Stomach (tissue), 8 donors: ENCODE measurements at regions not wholly inside any gene's neighbourhood (a gene's known extent, or its start where the extent isn't known, plus 50 kb on each side); places are given as distances from the start of the nearest gene placed in this dataset.

Experiments
- DNase-seq, 2 donors: peaks; one replicate each; pipeline versions ENCODE4 v3.0.0 to v3.0.0-alpha.2; 2013 to 2019
- H3K27ac ChIP-seq, 5 donors: fragments of 200-600 bp in 4 of 5; sonication (generic) in 4 of 5; one replicate each; pipeline ENCODE4 v1.5.1; 2013 to 2019; ENCODE audit warnings: mild to moderate bottlenecking in 1 of 5, moderate library complexity in 1 of 5
- H3K27me3 ChIP-seq, 3 donors: fragments of 200-600 bp; sonication (generic); one replicate each; pipeline ENCODE4 v1.5.1; 2017 to 2019; ENCODE audit warnings: mixed run types in 1 of 3
- H3K36me3 ChIP-seq, 4 donors: fragments of 200-600 bp; sonication (generic); 1 replicate in 3 of 4; 2 replicates in 1 of 4; pipeline ENCODE4 v1.5.1; 2016 to 2019
- H3K4me1 ChIP-seq, 4 donors: fragments of 200-600 bp; sonication (generic); one replicate each; pipeline ENCODE4 v1.5.1; 2016 to 2019
- H3K4me3 ChIP-seq, 4 donors: fragments of 200-600 bp; sonication (generic) in 3 of 4; one replicate each; pipeline ENCODE4 v1.5.1; 2016 to 2019; ENCODE audit warnings: mild to moderate bottlenecking in 1 of 4
- H3K9me3 ChIP-seq, 4 donors: fragments of 200-600 bp; sonication (generic); one replicate each; pipeline ENCODE4 v1.5.1; 2016 to 2019
- EP300 ChIP-seq: sonication (generic); formaldehyde crosslinking; IDR thresholded peaks from one replicate; pipeline ENCODE4 v1.6.1; 2017; ENCODE audit warnings: antibody characterized with exemption
- POLR2A ChIP-seq, 4 donors: fragments of 450-650 bp; IDR thresholded peaks; one replicate each; pipeline ENCODE4 v1.6.1; 2016; ENCODE audit warnings: antibody characterized with exemption in 4 of 4, control low read depth in 2 of 4, mild to moderate bottlenecking in 1 of 4, moderate library complexity in 1 of 4
- POLR2AphosphoS5 ChIP-seq, 3 donors: sonication (generic); formaldehyde crosslinking; IDR thresholded peaks; one replicate each; pipeline ENCODE4 v1.6.1; 2016; ENCODE audit warnings: antibody characterized with exemption in 3 of 3
- WGBS, 5 donors: extraction: QIAGEN DNeasy Blood & Tissue Kit in 3 of 5; methylation state at CpG; one replicate each; pipeline versions ENCODE4 v1.1.5 to v1.1.7; 2013 to 2018; 5-methylcytosine and 5-hydroxymethylcytosine counted together
- intact Hi-C: fragments of 100-400 bp; cut with DNase I; formaldehyde crosslinking; loops from one replicate; pipeline ENCODE4 v1.15.1; 2023; ENCODE audit warnings: low total_unique reads
- TF ChIP-seq, protein P1 (sequence below), 7 experiments: fragments of 450-650 bp in 4 of 7; fragments of 200-600 bp in 3 of 7; sonication (generic) in 3 of 7; IDR thresholded peaks; one replicate each; pipeline ENCODE4 v1.5.1; 2016 to 2019; ENCODE audit warnings: antibody characterized with exemption in 7 of 7, control low read depth in 2 of 7, mild to moderate bottlenecking in 1 of 7
- donor health status: healthy with polysubstance abuse.
- donor health status: Bipolar disorder and iron deficiency.
- donor health status: healthy.

DNA sequence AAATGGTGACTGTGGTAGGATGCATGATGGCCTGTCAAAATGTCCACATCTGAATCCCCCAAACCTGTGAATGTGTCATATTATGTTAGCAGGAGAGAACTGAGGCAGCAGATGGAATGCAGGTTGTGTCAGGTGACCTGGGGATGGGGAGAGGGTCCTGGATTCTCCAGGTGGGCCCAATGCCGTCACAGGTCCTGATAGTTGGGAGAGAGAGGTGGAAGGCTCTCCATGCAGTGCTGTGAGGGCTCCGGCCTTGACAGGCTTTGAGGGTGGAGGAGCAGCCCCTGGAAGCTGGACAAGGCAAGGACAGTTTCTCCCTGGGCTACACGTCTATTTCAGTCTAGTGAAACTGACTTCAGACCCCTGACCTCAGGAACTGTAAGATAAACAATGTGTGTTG, 330.9 kb upstream of the ZNF32 start:
- H3K4me3 ChIP-seq: no peak overlapping the region
- intact Hi-C loops: no loop called here
- H3K27me3 ChIP-seq: no peaks in the 10 kb centered on the region
- DNase-seq: no peak
- H3K9me3 ChIP-seq: no peaks in the 10 kb centered on the region
- H3K27ac ChIP-seq: no peak overlapping the region
- no peaks in the 10 kb centered on the region for H3K4me1 ChIP-seq
- no peaks in the 10 kb centered on the region for H3K36me3 ChIP-seq
- WGBS, 5 donors: 77 to 86% (median 83%) methylated on average over 3 of the region's 3 CpGs
- TF ChIP-seq POLR2AphosphoS5 (IDR thresholded peaks at IDR 0.05) (no peak), POLR2A (IDR thresholded peaks at IDR 0.05) (no peak), EP300 (no peak)
- TF ChIP-seq, protein P1, sequence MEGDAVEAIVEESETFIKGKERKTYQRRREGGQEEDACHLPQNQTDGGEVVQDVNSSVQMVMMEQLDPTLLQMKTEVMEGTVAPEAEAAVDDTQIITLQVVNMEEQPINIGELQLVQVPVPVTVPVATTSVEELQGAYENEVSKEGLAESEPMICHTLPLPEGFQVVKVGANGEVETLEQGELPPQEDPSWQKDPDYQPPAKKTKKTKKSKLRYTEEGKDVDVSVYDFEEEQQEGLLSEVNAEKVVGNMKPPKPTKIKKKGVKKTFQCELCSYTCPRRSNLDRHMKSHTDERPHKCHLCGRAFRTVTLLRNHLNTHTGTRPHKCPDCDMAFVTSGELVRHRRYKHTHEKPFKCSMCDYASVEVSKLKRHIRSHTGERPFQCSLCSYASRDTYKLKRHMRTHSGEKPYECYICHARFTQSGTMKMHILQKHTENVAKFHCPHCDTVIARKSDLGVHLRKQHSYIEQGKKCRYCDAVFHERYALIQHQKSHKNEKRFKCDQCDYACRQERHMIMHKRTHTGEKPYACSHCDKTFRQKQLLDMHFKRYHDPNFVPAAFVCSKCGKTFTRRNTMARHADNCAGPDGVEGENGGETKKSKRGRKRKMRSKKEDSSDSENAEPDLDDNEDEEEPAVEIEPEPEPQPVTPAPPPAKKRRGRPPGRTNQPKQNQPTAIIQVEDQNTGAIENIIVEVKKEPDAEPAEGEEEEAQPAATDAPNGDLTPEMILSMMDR (IDR thresholded peaks at IDR 0.05): no peak

DNA sequence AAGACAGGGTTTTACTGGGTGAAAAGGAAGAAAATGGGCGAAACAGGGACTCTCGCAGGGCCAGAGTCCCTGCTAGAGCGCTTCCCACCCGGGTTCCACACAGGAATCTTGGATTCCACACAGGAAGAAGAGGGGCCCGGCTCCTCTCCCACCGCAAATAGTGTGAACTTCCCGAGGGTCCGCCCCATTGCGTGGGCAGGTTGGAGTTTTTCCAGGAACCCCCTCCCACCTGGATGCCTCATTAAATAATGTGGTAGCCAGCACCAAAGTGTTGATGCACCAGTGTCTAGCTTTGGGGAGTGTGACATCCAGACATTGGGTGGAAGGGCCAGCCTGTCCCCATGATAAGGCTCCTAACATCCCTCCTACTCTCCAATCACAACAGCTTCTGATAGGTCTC, 330.3 kb upstream of the ZNF32 start:
- TF ChIP-seq EP300 (no peak), POLR2A (IDR thresholded peaks at IDR 0.05) (no peak), POLR2AphosphoS5 (IDR thresholded peaks at IDR 0.05) (no peak)
- TF ChIP-seq, protein P1 (IDR thresholded peaks at IDR 0.05): no peak
- Histone ChIP-seq H3K27ac (no peak overlapping the region), H3K9me3 (no peaks in the 10 kb centered on the region), H3K36me3 (no peaks in the 10 kb centered on the region), H3K4me3 (no peak overlapping the region), H3K4me1 (no peaks in the 10 kb centered on the region), H3K27me3 (no peaks in the 10 kb centered on the region)
- WGBS, 5 donors: 93 to 97% (median 96%) methylated on average over 9 of the region's 9 CpGs
- intact Hi-C loops: no loop called here
- DNase-seq: no peak

DNA sequence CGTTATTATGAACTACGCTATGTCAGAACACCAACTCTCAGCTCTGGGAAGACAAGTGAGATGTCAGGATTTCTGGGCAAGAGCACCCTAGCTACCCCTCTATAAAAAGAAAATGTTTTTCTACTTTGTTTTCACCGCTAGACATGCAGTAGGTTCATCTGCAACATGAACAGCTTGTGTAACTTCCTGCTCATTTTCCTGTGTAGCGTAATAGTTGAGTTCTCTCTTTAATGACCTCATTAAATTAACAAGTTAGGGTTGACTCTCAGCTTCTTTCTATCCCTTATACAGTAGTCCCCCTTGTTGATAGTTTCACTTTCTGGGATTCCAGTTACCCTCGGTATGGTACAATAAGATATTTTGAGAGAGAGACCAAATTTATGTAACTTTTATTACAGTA, 329.4 kb upstream of the ZNF32 start:
- H3K36me3 ChIP-seq: no peaks in the 10 kb centered on the region
- H3K9me3 ChIP-seq: no peaks in the 10 kb centered on the region
- 71 to 88% (median 85%) methylated on average over 5 of the region's 5 CpGs for WGBS, 5 donors
- no peak for DNase-seq
- no peaks in the 10 kb centered on the region for H3K4me1 ChIP-seq
- H3K4me3 ChIP-seq: no peak overlapping the region
- TF ChIP-seq, protein P1 (IDR thresholded peaks at IDR 0.05): no peak
- TF ChIP-seq EP300 (no peak), POLR2A (IDR thresholded peaks at IDR 0.05) (no peak), POLR2AphosphoS5 (IDR thresholded peaks at IDR 0.05) (no peak)
- no peaks in the 10 kb centered on the region for H3K27me3 ChIP-seq
- H3K27ac ChIP-seq: no peak overlapping the region
- intact Hi-C loops: no loop called here

DNA sequence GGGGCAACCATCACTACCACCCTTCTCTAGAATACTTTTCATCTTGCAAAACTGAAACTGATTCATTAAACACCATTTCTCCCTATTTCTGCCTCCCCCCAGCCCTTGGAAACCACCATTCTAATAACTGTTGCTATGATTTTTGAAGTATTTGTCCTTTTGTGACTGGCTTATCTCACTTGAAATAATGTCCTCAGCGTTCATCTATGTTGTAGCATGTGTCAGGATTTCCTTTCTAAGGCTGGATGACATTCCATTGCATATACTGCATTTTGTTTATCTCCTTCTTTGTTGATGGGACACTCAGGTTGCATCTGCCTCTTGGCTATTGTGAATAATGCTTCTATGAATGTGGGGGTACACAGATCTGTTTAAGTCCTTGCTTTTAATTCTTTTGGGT, 327.6 kb upstream of the ZNF32 start:
- TF ChIP-seq POLR2AphosphoS5 (IDR thresholded peaks at IDR 0.05) (no peak), EP300 (no peak), POLR2A (IDR thresholded peaks at IDR 0.05) (no peak)
- TF ChIP-seq, protein P1 (IDR thresholded peaks at IDR 0.05): no peak

More for the DNA sequence above, 327.6 kb upstream of the ZNF32 start:
- intact Hi-C loops: no loop called here
- no peak for DNase-seq
- no peaks in the 10 kb centered on the region for H3K27me3 ChIP-seq
- no peaks in the 10 kb centered on the region for H3K4me1 ChIP-seq
- 44 to 87% (median 71%) methylated on average over 1 of the region's 1 CpG for WGBS, 5 donors
- H3K36me3 ChIP-seq: no peaks in the 10 kb centered on the region
- no peaks in the 10 kb centered on the region for H3K9me3 ChIP-seq
- no peak overlapping the region for H3K27ac ChIP-seq
- H3K4me3 ChIP-seq: no peak overlapping the region
